HL-60 (cell line): ENCODE measurements at regions not wholly inside any gene's neighbourhood (a gene's known extent, or its start where the extent isn't known, plus 50 kb on each side); places are given as distances from the start of the nearest gene placed in this dataset.

Source experiments
- DNase-seq, 2 experiments: peaks; one replicate each; pipeline ENCODE4 v3.0.0-alpha.2; 2010 to 2020; ENCODE audit warnings: low read depth in 1 of 2, low spot score in 1 of 2
- H3K27ac ChIP-seq: fragments of 250-450 bp; sonication (Bioruptor Pico); replicated peaks from 2 replicates; pipeline ENCODE4 v1.5.1; 2020; ENCODE audit warnings: mild to moderate bottlenecking, moderate library complexity
- H3K27me3 ChIP-seq: fragments of 250-450 bp; sonication (Bioruptor Pico); 2 replicates; pipeline ENCODE4 v1.5.1; 2021; ENCODE audit warnings: mild to moderate bottlenecking, moderate library complexity; ENCODE audit not compliant: insufficient read depth, poor library complexity, severe bottlenecking
- H3K4me3 ChIP-seq: replicated peaks from 2 replicates; pipeline ENCODE4 v1.5.1; 2011; ENCODE audit warnings: mild to moderate bottlenecking, control low read depth, low read length; ENCODE audit not compliant: insufficient read depth
- CTCF ChIP-seq: IDR thresholded peaks from one replicate; pipeline ENCODE4 v1.5.1; 2011; ENCODE audit warnings: low read length, control low read depth, inconsistent platforms; ENCODE audit not compliant: insufficient read depth
- GABPA ChIP-seq: IDR thresholded peaks from 2 replicates; pipeline ENCODE4 v1.6.1; 2012; ENCODE audit warnings: low read depth
- POLR2AphosphoS5 ChIP-seq: IDR thresholded peaks from 2 replicates; pipeline ENCODE4 v1.6.1; 2012; ENCODE audit warnings: low read depth
- REST ChIP-seq: IDR thresholded peaks from 2 replicates; pipeline ENCODE4 v1.6.1; 2012; ENCODE audit warnings: low read depth; ENCODE audit not compliant: insufficient replicate concordance
- SPI1 ChIP-seq: IDR thresholded peaks from 2 replicates; pipeline ENCODE4 v1.6.1; 2012; ENCODE audit warnings: low read depth, mild to moderate bottlenecking, borderline replicate concordance

- Histone ChIP-seq H3K4me3 (no peak overlapping the region), H3K27ac (no peak overlapping the region), H3K27me3 (no peaks in the 10 kb centered on the region)
- no peak for DNase-seq
- TF ChIP-seq CTCF: no peak
- TF ChIP-seq SPI1: no peak
- TF ChIP-seq POLR2AphosphoS5: no peak
- no peak for TF ChIP-seq GABPA
- no peak for TF ChIP-seq REST
Measured at GRCh38 chr3:154552338-154552737, 122.3 kb upstream of the GPR149 start.

DNA sequence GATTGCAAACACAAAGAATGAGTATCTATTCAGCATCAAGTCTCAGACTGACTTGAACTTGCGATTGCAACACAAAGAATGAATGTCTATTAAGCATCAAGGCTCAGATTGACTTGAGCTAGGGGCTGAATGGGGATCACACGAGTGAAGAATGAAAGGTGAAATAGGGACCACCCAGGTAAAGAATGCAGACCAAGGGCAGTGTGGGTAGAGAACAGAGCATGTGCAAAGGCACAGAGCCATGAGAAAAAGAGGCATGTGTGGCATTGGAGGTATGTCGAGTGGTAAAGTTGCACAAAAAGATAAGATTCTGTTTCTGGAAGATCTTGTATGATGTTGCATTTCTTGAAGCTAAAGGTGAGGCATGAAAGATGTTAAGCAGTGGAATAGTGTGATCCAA is 119.4 kb upstream of the GPR149 start:
- H3K27ac ChIP-seq: no peak overlapping the region
- DNase-seq: no peak
- H3K27me3 ChIP-seq: no peaks in the 10 kb centered on the region
- no peak overlapping the region for H3K4me3 ChIP-seq
- TF ChIP-seq POLR2AphosphoS5: no peak
- TF ChIP-seq REST: no peak
- no peak for TF ChIP-seq CTCF
- no peak for TF ChIP-seq SPI1
- no peak for TF ChIP-seq GABPA

- Histone ChIP-seq H3K27ac (no peak overlapping the region), H3K27me3 (no peaks in the 10 kb centered on the region), H3K4me3 (no peak overlapping the region)
- DNase-seq: no peak
- TF ChIP-seq POLR2AphosphoS5 (no peak), REST (no peak), CTCF (no peak), SPI1 (no peak), GABPA (no peak)
Measured at GRCh38 chr3:154548341-154548740, 118.4 kb upstream of the GPR149 start.
